Progenitor cell of endocrine pancreas (in vitro differentiated cells): ENCODE measurements at regions not wholly inside any gene's neighbourhood (a gene's known extent, or its start where the extent isn't known, plus 50 kb on each side); places are given as distances from the start of the nearest gene placed in this dataset.

Experiments used
- DNase-seq: peaks from one replicate; pipeline ENCODE4 v3.0.0; 2021; ENCODE audit warnings: low spot score; ENCODE audit not compliant: unreplicated experiment
- H3K27ac Mint-ChIP-seq: 2 replicates; pipeline ENCODE4 v1.8.0; 2021; ENCODE audit warnings: mild to moderate bottlenecking, moderate library complexity, mixed read lengths
- H3K27me3 Mint-ChIP-seq: 2 replicates; pipeline ENCODE4 v1.8.0; 2021; ENCODE audit warnings: mixed read lengths
- H3K36me3 Mint-ChIP-seq: 2 replicates; pipeline ENCODE4 v1.8.0; 2022; ENCODE audit warnings: mixed read lengths; ENCODE audit not compliant: insufficient read depth
- H3K4me1 Mint-ChIP-seq: 2 replicates; pipeline ENCODE4 v1.8.0; 2021; ENCODE audit warnings: low read depth, mixed read lengths
- H3K4me3 Mint-ChIP-seq: 2 replicates; pipeline ENCODE4 v1.8.0; 2021; ENCODE audit warnings: low read depth, mild to moderate bottlenecking, moderate library complexity, mixed read lengths
- H3K9me3 Mint-ChIP-seq: 2 replicates; pipeline ENCODE4 v1.8.0; 2021; ENCODE audit warnings: low read depth, mixed read lengths
- CTCF ChIP-seq: fragments of 200-600 bp; sonication (generic); IDR thresholded peaks from one replicate; pipeline ENCODE4 v1.5.0; 2021; ENCODE audit warnings: antibody characterized with exemption, mild to moderate bottlenecking; ENCODE audit not compliant: unreplicated experiment

DNA sequence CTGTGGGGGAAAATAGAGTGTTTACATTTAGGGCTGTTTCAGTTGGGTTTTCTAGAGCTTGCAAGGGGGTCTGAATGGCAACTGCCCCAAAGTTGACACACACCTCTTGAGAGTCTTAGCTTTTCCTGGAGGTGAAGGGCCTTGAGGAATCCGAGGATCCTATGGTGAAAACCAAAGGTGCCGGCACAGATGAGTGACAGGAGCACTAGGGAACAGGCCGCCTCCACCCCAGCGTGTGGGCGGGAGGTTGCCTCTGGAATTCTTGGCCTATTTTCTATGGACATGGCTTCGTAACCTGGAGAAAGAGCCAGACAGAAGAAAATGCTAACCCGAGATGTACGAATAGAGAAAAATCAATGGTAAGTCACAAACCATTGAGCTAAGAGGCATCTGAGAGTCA is 283.2 kb upstream of the FOXQ1 start:
- peaks cover 25% of the 10 kb centered on the region for H3K27me3 Mint-ChIP-seq
- H3K4me3 Mint-ChIP-seq: no peak overlapping the region
- H3K9me3 Mint-ChIP-seq: peaks cover 12% of the 10 kb centered on the region
- no peak for DNase-seq
- no peak for TF ChIP-seq CTCF
- no peaks in the 10 kb centered on the region for H3K36me3 Mint-ChIP-seq
- H3K4me1 Mint-ChIP-seq: no peaks in the 10 kb centered on the region
- no peak overlapping the region for H3K27ac Mint-ChIP-seq

DNA sequence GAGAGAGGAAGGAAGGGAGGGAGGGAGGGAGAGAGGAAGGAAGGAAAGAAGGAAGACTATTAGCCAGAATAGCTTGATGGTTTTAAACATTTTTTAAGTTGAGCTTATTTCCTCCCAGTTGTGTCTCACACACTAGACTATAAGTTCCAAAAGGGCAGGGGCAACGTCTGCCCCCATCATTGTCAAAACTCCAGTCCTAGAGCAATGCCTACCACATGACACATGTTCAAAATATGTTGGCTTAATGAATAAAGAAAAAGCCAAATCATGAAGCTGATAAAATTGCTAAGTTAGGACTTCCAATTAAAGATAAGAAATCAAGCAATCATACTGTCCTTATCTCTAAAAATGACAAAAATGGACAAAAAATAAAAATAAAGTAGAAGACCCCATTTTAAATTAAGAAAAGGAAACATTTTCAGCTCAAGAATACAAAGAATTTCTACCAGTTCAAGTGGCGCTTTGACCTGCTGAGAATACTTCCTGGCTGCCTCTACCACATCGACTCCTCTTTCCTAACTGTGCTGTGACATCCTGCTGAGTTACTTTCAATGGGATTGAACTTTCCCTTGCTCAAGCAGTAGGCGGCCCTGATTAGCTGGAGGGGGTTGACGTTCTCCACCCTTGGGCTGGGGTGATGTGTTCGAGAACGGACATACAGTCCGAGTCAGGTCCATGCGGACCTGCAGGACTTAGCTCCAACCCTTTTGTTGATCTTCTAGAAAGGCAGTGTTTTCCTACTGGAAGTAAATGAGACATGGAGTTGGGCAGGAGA is 283.9 kb upstream of the FOXQ1 start:
- TF ChIP-seq CTCF: no peak
- no peak overlapping the region for H3K27ac Mint-ChIP-seq
- H3K9me3 Mint-ChIP-seq: peaks cover 12% of the 10 kb centered on the region
- no peak for DNase-seq
- H3K4me3 Mint-ChIP-seq: no peak overlapping the region
- H3K36me3 Mint-ChIP-seq: no peaks in the 10 kb centered on the region
- H3K27me3 Mint-ChIP-seq: peaks cover 27% of the 10 kb centered on the region
- no peaks in the 10 kb centered on the region for H3K4me1 Mint-ChIP-seq

- Mint-ChIP-seq H3K4me3 (no peak overlapping the region), H3K27me3 (peaks cover 27% of the 10 kb centered on the region), H3K4me1 (no peaks in the 10 kb centered on the region), H3K36me3 (no peaks in the 10 kb centered on the region), H3K9me3 (peaks cover 7% of the 10 kb centered on the region), H3K27ac (no peak overlapping the region)
- TF ChIP-seq CTCF: no peak
- DNase-seq: no peak
Observed at GRCh38 chr6:1027109-1027794, 284.6 kb upstream of the FOXQ1 start.

DNA sequence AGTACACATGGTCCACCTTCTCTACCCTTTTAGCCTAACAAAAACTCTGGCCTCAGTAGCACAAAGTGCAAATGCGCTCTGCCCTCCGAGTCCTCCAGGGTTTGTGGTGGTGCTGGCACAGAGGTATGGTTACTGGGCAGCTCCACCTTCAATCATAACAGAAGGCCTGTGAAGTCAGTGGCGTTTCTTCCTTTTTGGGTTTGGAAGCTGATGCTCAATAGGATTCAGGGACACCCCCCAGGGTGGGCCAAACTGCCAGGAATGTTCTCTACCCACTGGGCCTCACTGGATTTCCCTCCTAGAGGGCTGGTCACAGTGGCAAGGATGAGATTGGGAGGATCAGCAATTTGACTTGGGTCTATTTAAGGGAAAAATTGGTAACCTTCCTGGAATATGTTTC is 286.1 kb upstream of the FOXQ1 start:
- H3K27me3 Mint-ChIP-seq: peaks cover 25% of the 10 kb centered on the region
- TF ChIP-seq CTCF: no peak

GRCh38 chr6:1024587-1024986 is 287.3 kb upstream of the FOXQ1 start:
- no peaks in the 10 kb centered on the region for H3K4me1 Mint-ChIP-seq
- peaks cover 28% of the 10 kb centered on the region for H3K27me3 Mint-ChIP-seq
- no peak overlapping the region for H3K4me3 Mint-ChIP-seq
- H3K27ac Mint-ChIP-seq: no peak overlapping the region
- peaks cover 10% of the 10 kb centered on the region for H3K9me3 Mint-ChIP-seq
- H3K36me3 Mint-ChIP-seq: no peaks in the 10 kb centered on the region
- DNase-seq: no peak
- TF ChIP-seq CTCF: no peak

More for the DNA sequence above, 286.1 kb upstream of the FOXQ1 start:
- no peak for DNase-seq
- Mint-ChIP-seq H3K4me1 (no peaks in the 10 kb centered on the region), H3K27ac (no peak overlapping the region), H3K9me3 (peaks cover 13% of the 10 kb centered on the region), H3K4me3 (no peak overlapping the region), H3K36me3 (no peaks in the 10 kb centered on the region)
